GM12878 (cell line): ENCODE measurements at regions not wholly inside any gene's neighbourhood (a gene's known extent, or its start where the extent isn't known, plus 50 kb on each side); places are given as distances from the start of the nearest gene placed in this dataset.

Experiments
- ATAC-seq: fragments of 200-7000 bp; cut with Tn5 transposase; 3 replicates; pipeline ENCODE4 v1.9.1; 2020; ENCODE audit warnings: mild to moderate bottlenecking, moderate library complexity
- BruUV-seq: library from RNA; stranded (reverse); fragments of 400-500 nt; replicated peaks from 2 replicates; lab custom pipeline; 2021; lab: Mats Ljungman, UMichigan
- CTCF ChIA-PET: fragments of 300-600 bp; sonication (Branson Sonifier 250); formaldehyde crosslinking; extraction: SDS; loops from one replicate; lab custom pipeline; 2021; ENCODE audit warnings: inconsistent platforms; lab: Yijun Ruan, JAX
- POLR2A ChIA-PET: fragments of 350-600 bp; formaldehyde crosslinking; extraction: SDS; loops from one replicate; lab custom pipeline; 2021; ENCODE audit warnings: inconsistent platforms; lab: Charles Lee
- RAD21 ChIA-PET: fragments of 300-600 bp; sonication (Branson Sonifier 250); formaldehyde crosslinking; loops from one replicate; lab custom pipeline; 2023; ENCODE audit warnings: antibody characterized with exemption; ENCODE audit not compliant: unreplicated experiment; lab: Charles Lee
- SMC1A ChIA-PET: fragments of 300-600 bp; sonication (Branson Sonifier 250); formaldehyde crosslinking; loops from one replicate; lab custom pipeline; 2023; ENCODE audit not compliant: unreplicated experiment, uncharacterized antibody; lab: Charles Lee
- DNase-seq: peaks from one replicate; pipeline ENCODE4 v3.0.0-alpha.2; 2011; ENCODE audit warnings: low read depth, low spot score
- FAIRE-seq: peaks from 3 replicates; lab custom pipeline; 2011; peaks lifted over from hg19 to GRCh38; lab: Jason Lieb, UNC
- H2AFZ ChIP-seq: 2 replicates; pipeline ENCODE4 v1.6.0; 2011; ENCODE audit warnings: low read depth, low read length, control low read depth; ENCODE audit not compliant: control insufficient read depth
- H3K27ac ChIP-seq: 2 replicates; pipeline ENCODE4 v1.5.1; 2011; ENCODE audit warnings: control low read depth; ENCODE audit not compliant: control insufficient read depth, insufficient read depth
- H3K27me3 ChIP-seq, 2 experiments: replicated peaks in 1 of 2; 2 replicates each; pipeline versions ENCODE4 v1.6.0 to v1.6.1; 2011; ENCODE audit warnings: low read length in 1 of 2; ENCODE audit not compliant: control insufficient read depth in 2 of 2, insufficient read depth in 2 of 2
- H3K36me3 ChIP-seq, 2 experiments: 2 replicates each; pipeline ENCODE4 v1.5.1; 2011; ENCODE audit warnings: low read length in 1 of 2; ENCODE audit not compliant: control insufficient read depth in 2 of 2, insufficient read depth in 2 of 2
- H3K4me1 ChIP-seq: 2 replicates; pipeline ENCODE4 v1.6.1; 2011; ENCODE audit warnings: mild to moderate bottlenecking, low read length, moderate library complexity, mixed read lengths; ENCODE audit not compliant: control insufficient read depth, insufficient read depth
- H3K4me2 ChIP-seq: 2 replicates; pipeline ENCODE4 v1.6.0; 2011; ENCODE audit warnings: control low read depth; ENCODE audit not compliant: control insufficient read depth, insufficient read depth
- H3K4me3 ChIP-seq: fragments of 200-600 bp; sonication (generic); 2 replicates; pipeline ENCODE4 v1.5.1; 2016
- H3K79me2 ChIP-seq: 2 replicates; pipeline ENCODE4 v1.6.0; 2011; ENCODE audit warnings: low read length; ENCODE audit not compliant: control insufficient read depth, insufficient read depth
- H3K9ac ChIP-seq: 2 replicates; pipeline ENCODE4 v1.8.0; 2011; ENCODE audit warnings: low read length, control low read depth, mixed read lengths; ENCODE audit not compliant: control insufficient read depth, insufficient read depth
- H3K9me3 ChIP-seq: replicated peaks from 3 replicates; pipeline ENCODE4 v1.5.1; 2011; ENCODE audit warnings: mild to moderate bottlenecking, low read length; ENCODE audit not compliant: control insufficient read depth, insufficient read depth
- H4K20me1 ChIP-seq: 2 replicates; pipeline ENCODE4 v1.6.0; 2011; ENCODE audit not compliant: control insufficient read depth, insufficient read depth
- CBX3 ChIP-seq: fragments of 200-600 bp; sonication (generic); IDR thresholded peaks from 2 replicates; pipeline ENCODE4 v1.6.1; 2016; ENCODE audit warnings: low read depth, borderline replicate concordance
- ETV6 ChIP-seq, 2 experiments: fragments of 450-650 bp in 1 of 2; IDR thresholded peaks in 1 of 2; conservative IDR thresholded peaks in 1 of 2; 2 replicates each; pipeline ENCODE4 v1.6.1; 2014; ENCODE audit warnings: antibody characterized with exemption in 1 of 2, borderline replicate concordance in 1 of 2, low read depth in 1 of 2, mild to moderate bottlenecking in 1 of 2, moderate library complexity in 1 of 2
- EZH2 ChIP-seq: IDR thresholded peaks from 2 replicates; pipeline ENCODE4 v1.6.1; 2012; ENCODE audit warnings: low read depth, mild to moderate bottlenecking, control low read depth, inconsistent platforms, low read length, borderline replicate concordance; ENCODE audit not compliant: control insufficient read depth
- MEF2A ChIP-seq: IDR thresholded peaks from 2 replicates; pipeline ENCODE4 v1.6.1; 2011; ENCODE audit warnings: low read depth, mild to moderate bottlenecking, low read length, moderate library complexity; ENCODE audit not compliant: insufficient read depth
- MTA3 ChIP-seq: IDR thresholded peaks from 2 replicates; pipeline ENCODE4 v1.6.1; 2012; ENCODE audit warnings: low read length, inconsistent platforms, borderline replicate concordance
- MXI1 ChIP-seq: fragments of 150-350 bp; IDR thresholded peaks from 2 replicates; pipeline ENCODE4 v1.6.1; 2011; ENCODE audit warnings: low read depth, mild to moderate bottlenecking, inconsistent platforms, low read length, improper control_type of control experiment
- PML ChIP-seq: IDR thresholded peaks from 2 replicates; pipeline ENCODE4 v1.6.1; 2012; ENCODE audit warnings: low read length, inconsistent platforms
- RAD51 ChIP-seq: fragments of 450-650 bp; IDR thresholded peaks from 2 replicates; pipeline ENCODE4 v1.6.1; 2016; ENCODE audit warnings: moderate library complexity, mild to moderate bottlenecking, inconsistent platforms
- RBBP5 ChIP-seq: fragments of 200-600 bp; sonication (generic); conservative IDR thresholded peaks from 2 replicates; pipeline ENCODE4 v1.6.1; 2016
- STAT3 ChIP-seq: IDR thresholded peaks from 2 replicates; pipeline ENCODE4 v1.6.1; 2011; ENCODE audit warnings: low read depth, low read length, improper control_type of control experiment
- TBL1XR1 ChIP-seq: IDR thresholded peaks from 2 replicates; pipeline ENCODE4 v1.6.1; 2012; ENCODE audit warnings: low read depth, low read length, improper control_type of control experiment
- USF2 ChIP-seq: IDR thresholded peaks from 2 replicates; pipeline ENCODE4 v1.6.1; 2011; ENCODE audit warnings: low read depth, low read length, improper control_type of control experiment, borderline replicate concordance
- ZBTB33 ChIP-seq: fragments of 450-650 bp; IDR thresholded peaks from 2 replicates; pipeline ENCODE4 v1.6.1; 2017; ENCODE audit warnings: mild to moderate bottlenecking
- ZBTB4 ChIP-seq: fragments of 450-650 bp; formaldehyde crosslinking; IDR thresholded peaks from 2 replicates; pipeline ENCODE4 v1.4.0; 2022; ENCODE audit warnings: mild to moderate bottlenecking, moderate library complexity
- ZSCAN29 ChIP-seq: fragments of 450-650 bp; IDR thresholded peaks from 2 replicates; pipeline ENCODE4 v1.6.1; 2017; ENCODE audit warnings: mild to moderate bottlenecking, moderate library complexity
- WGBS: methylation state at CpG from one replicate; pipeline ENCODE4 v1.1.6; 2016; ENCODE audit warnings: low lambda C conversion rate; ENCODE audit not compliant: insufficient replicate concordance, insufficient coverage; ENCODE audit errors: missing lambda C conversion rate; 5-methylcytosine and 5-hydroxymethylcytosine counted together
- in situ Hi-C: fragments of 300-500 bp; cut with MboI; formaldehyde crosslinking; loops from 9 replicates; pipeline ENCODE4 v1.14.3; 2018; ENCODE audit warnings: mixed read lengths
- intact Hi-C: fragments of 100-400 bp; cut with micrococcal nuclease; formaldehyde crosslinking; loops from one replicate; pipeline ENCODE4 v1.14.2; 2022; ENCODE audit not compliant: unreplicated experiment
- TF ChIP-seq, protein P1 (sequence below): IDR thresholded peaks from 2 replicates; pipeline ENCODE4 v1.6.1; 2012; ENCODE audit warnings: mild to moderate bottlenecking, low read depth, low read length

GRCh38 chr2:200186002-200186401 is 120.5 kb upstream of the SPATS2L start:
- no peaks in the 10 kb centered on the region for H4K20me1 ChIP-seq
- ATAC-seq = no peak
- no peaks in the 10 kb centered on the region for H3K79me2 ChIP-seq
- H3K27me3 ChIP-seq = no peaks in the 10 kb centered on the region; a peak in 1 of 4 replicates
- TF ChIP-seq EZH2 (no peak), ZBTB4 (no peak), STAT3 (no peak), RBBP5 (no peak), TBL1XR1 (no peak), ZBTB33 (no peak), ZSCAN29 (no peak), MXI1 (no peak), RAD51 (no peak), CBX3 (no peak), ETV6 (conservative IDR thresholded peaks at IDR 0.05 in 1 of 2, IDR thresholded peaks at IDR 0.05 in 1 of 2; ENCODE audit: borderline replicate concordance in 1 of 2, low read depth in 1 of 2) (no peak), MTA3 (no peak), MEF2A (no peak), USF2 (no peak), PML (no peak)
- TF ChIP-seq, protein P1, sequence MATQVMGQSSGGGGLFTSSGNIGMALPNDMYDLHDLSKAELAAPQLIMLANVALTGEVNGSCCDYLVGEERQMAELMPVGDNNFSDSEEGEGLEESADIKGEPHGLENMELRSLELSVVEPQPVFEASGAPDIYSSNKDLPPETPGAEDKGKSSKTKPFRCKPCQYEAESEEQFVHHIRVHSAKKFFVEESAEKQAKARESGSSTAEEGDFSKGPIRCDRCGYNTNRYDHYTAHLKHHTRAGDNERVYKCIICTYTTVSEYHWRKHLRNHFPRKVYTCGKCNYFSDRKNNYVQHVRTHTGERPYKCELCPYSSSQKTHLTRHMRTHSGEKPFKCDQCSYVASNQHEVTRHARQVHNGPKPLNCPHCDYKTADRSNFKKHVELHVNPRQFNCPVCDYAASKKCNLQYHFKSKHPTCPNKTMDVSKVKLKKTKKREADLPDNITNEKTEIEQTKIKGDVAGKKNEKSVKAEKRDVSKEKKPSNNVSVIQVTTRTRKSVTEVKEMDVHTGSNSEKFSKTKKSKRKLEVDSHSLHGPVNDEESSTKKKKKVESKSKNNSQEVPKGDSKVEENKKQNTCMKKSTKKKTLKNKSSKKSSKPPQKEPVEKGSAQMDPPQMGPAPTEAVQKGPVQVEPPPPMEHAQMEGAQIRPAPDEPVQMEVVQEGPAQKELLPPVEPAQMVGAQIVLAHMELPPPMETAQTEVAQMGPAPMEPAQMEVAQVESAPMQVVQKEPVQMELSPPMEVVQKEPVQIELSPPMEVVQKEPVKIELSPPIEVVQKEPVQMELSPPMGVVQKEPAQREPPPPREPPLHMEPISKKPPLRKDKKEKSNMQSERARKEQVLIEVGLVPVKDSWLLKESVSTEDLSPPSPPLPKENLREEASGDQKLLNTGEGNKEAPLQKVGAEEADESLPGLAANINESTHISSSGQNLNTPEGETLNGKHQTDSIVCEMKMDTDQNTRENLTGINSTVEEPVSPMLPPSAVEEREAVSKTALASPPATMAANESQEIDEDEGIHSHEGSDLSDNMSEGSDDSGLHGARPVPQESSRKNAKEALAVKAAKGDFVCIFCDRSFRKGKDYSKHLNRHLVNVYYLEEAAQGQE = no peak
- H3K9ac ChIP-seq = no peak overlapping the region
- in situ Hi-C loops = no loop called here
- SMC1A ChIA-PET = no interaction called here
- H3K4me2 ChIP-seq = no peak overlapping the region
- BruUV-seq = no TSS peak
- WGBS = 18% methylated on average over 1 of the region's 1 CpG
- intact Hi-C loops = no loop called here
- RAD21 ChIA-PET = no interaction called here
- H3K4me3 ChIP-seq = no peak overlapping the region
- H3K36me3 ChIP-seq = no peaks in the 10 kb centered on the region
- CTCF ChIA-PET = no interaction called here
- DNase-seq = no peak
- POLR2A ChIA-PET = no interaction called here
- H2AFZ ChIP-seq = no peak overlapping the region
- FAIRE-seq = no peak
- H3K4me1 ChIP-seq = no peaks in the 10 kb centered on the region
- no peaks in the 10 kb centered on the region for H3K9me3 ChIP-seq
- H3K27ac ChIP-seq = no peak overlapping the region
